NCI-H187 (cell line): ENCODE measurements at regions not wholly inside any gene's neighbourhood (a gene's known extent, or its start where the extent isn't known, plus 50 kb on each side); places are given as distances from the start of the nearest gene placed in this dataset.

Source experiments
- DNase-seq, 2 experiments: peaks; one replicate each; lab custom pipeline; 2025; lab: John Stamatoyannopoulos, UW

DNA sequence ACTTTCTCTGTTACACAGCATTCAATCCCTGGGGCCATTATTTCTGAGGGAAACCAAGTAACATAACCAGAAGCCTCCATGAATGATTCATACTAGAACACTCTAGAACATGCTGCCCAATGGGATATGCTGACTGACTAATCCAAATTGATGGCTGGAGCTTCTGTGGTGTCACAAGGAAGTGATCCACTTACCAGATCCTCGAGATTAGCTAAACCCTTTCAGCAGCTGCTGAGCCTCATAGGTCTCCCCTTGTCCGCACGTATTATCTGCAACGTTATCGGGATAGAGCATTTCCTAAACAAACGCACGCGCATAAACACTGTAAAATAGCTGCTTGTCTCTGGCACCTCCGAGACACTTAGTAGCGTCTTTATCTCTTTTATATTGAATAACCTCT, 61.2 kb upstream of the PROK2 start:
- DNase-seq, result no peak

GRCh38 chr3:71843071-71843470, 58.1 kb upstream of the PROK2 start:
- DNase-seq, result no peak

- no peak for DNase-seq
Observed at GRCh38 chr3:71838406-71838805, 53.5 kb upstream of the PROK2 start.
